Fibroblast of pulmonary artery (primary cell): ENCODE measurements at regions not wholly inside any gene's neighbourhood (a gene's known extent, or its start where the extent isn't known, plus 50 kb on each side); places are given as distances from the start of the nearest gene placed in this dataset.
"Not testable (repeated sequence)": the region's sequence is repeated elsewhere in the genome, so short reads cannot be mapped to it uniquely, and the experiment has no call there.

Experiments
- DNase-seq: peaks from one replicate; pipeline ENCODE4 v3.0.0-alpha.2; 2010; ENCODE audit warnings: low read depth
- H3K4me3 ChIP-seq: replicated peaks from 2 replicates; pipeline ENCODE4 v1.5.1; 2011; ENCODE audit warnings: low read depth, mild to moderate bottlenecking, control low read depth, low read length, moderate library complexity
- CTCF ChIP-seq: IDR thresholded peaks from 2 replicates; pipeline ENCODE4 v1.5.1; 2011; ENCODE audit warnings: mild to moderate bottlenecking, control low read depth, low read length, inconsistent platforms; ENCODE audit errors: missing control alignments

GRCh38 chr5:152592416-152592815 lies 187.3 kb upstream of the NMUR2 start:
- no peak overlapping the region for H3K4me3 ChIP-seq
- TF ChIP-seq CTCF = no peak
- DNase-seq = no peak

GRCh38 chr5:152593388-152593787 lies 188.3 kb upstream of the NMUR2 start:
- no peak for DNase-seq

GRCh38 chr5:152595405-152595804 lies 190.3 kb upstream of the NMUR2 start:
- no peak for DNase-seq
- no peak for TF ChIP-seq CTCF
- H3K4me3 ChIP-seq = no peak overlapping the region

More at GRCh38 chr5:152593388-152593787, 188.3 kb upstream of the NMUR2 start:
- no peak overlapping the region for H3K4me3 ChIP-seq
- peak; percentile 3 for TF ChIP-seq CTCF

- no peak overlapping the region for H3K4me3 ChIP-seq
- no peak for TF ChIP-seq CTCF
- DNase-seq = no peak
Observed at GRCh38 chr5:152599096-152599495, 194.0 kb upstream of the NMUR2 start.

GRCh38 chr5:152601806-152602732 lies 197.0 kb upstream of the NMUR2 start:
- TF ChIP-seq CTCF = no peak
- no peak for DNase-seq
- H3K4me3 ChIP-seq = no peak overlapping the region

- DNase-seq, H3K4me3 ChIP-seq: not testable (repeated sequence)
Observed at GRCh38 chr5:152606050-152606449, 201.0 kb upstream of the NMUR2 start.

GRCh38 chr5:152606776-152607364 lies 201.8 kb upstream of the NMUR2 start:
- H3K4me3 ChIP-seq = no peak overlapping the region
- DNase-seq = no peak
- no peak for TF ChIP-seq CTCF
